Ascending aorta (tissue), 2 donors: ENCODE measurements at regions not wholly inside any gene's neighbourhood (a gene's known extent, or its start where the extent isn't known, plus 50 kb on each side); places are given as distances from the start of the nearest gene placed in this dataset.

Experiments
- DNase-seq, 2 donors: peaks; one replicate each; pipeline ENCODE4 v3.0.0-alpha.2; 2019; ENCODE audit warnings: low spot score in 2 of 2
- H3K27ac ChIP-seq, 2 donors: fragments of 200-600 bp; sonication (generic); one replicate each; pipeline ENCODE4 v1.5.1; 2016 to 2017; ENCODE audit warnings: mild to moderate bottlenecking in 1 of 2
- H3K27me3 ChIP-seq: fragments of 200-600 bp; sonication (generic); one replicate; pipeline ENCODE4 v1.5.1; 2017
- H3K36me3 ChIP-seq, 2 donors: fragments of 200-600 bp; sonication (generic); one replicate each; pipeline ENCODE4 v1.5.1; 2016
- H3K4me1 ChIP-seq, 2 donors: fragments of 200-600 bp; sonication (generic); one replicate each; pipeline ENCODE4 v1.5.1; 2016 to 2017; ENCODE audit warnings: mild to moderate bottlenecking in 1 of 2
- H3K4me3 ChIP-seq, 2 donors: fragments of 200-600 bp; sonication (generic); one replicate each; pipeline ENCODE4 v1.5.1; 2016 to 2017; ENCODE audit warnings: mild to moderate bottlenecking in 1 of 2
- H3K9me3 ChIP-seq, 2 donors: fragments of 200-600 bp; sonication (generic); one replicate each; pipeline ENCODE4 v1.5.1; 2016
- CTCF ChIP-seq, 3 experiments: fragments of 200-600 bp in 2 of 3; fragments of 450-650 bp in 1 of 3; sonication (generic) in 2 of 3; IDR thresholded peaks; one replicate each; pipeline ENCODE4 v1.5.1; 2016 to 2019; ENCODE audit warnings: antibody characterized with exemption in 3 of 3, mild to moderate bottlenecking in 1 of 3, moderate library complexity in 1 of 3
- intact Hi-C: fragments of 100-400 bp; cut with DNase I; formaldehyde crosslinking; loops from one replicate; pipeline ENCODE4 v1.15.1; 2023

GRCh38 chr20:22450537-22450936, 133.8 kb downstream of the FOXA2 start:
- no peak for TF ChIP-seq CTCF (IDR thresholded peaks at IDR 0.05)
- no peak for DNase-seq
- no peaks in the 10 kb centered on the region for H3K36me3 ChIP-seq
- no peak overlapping the region for H3K4me3 ChIP-seq
- intact Hi-C loops = no loop called here
- H3K27me3 ChIP-seq = no peaks in the 10 kb centered on the region
- H3K27ac ChIP-seq = no peak overlapping the region
- no peaks in the 10 kb centered on the region for H3K9me3 ChIP-seq
- H3K4me1 ChIP-seq = no peaks in the 10 kb centered on the region

GRCh38 chr20:22449188-22449973, 135.0 kb downstream of the FOXA2 start:
- H3K4me1 ChIP-seq = no peaks in the 10 kb centered on the region
- no peak overlapping the region for H3K27ac ChIP-seq
- H3K4me3 ChIP-seq = no peak overlapping the region
- no peaks in the 10 kb centered on the region for H3K27me3 ChIP-seq
- H3K36me3 ChIP-seq = no peaks in the 10 kb centered on the region
- DNase-seq = no peak
- intact Hi-C loops = no loop called here
- H3K9me3 ChIP-seq = no peaks in the 10 kb centered on the region
- no peak for TF ChIP-seq CTCF (IDR thresholded peaks at IDR 0.05)

- H3K4me3 ChIP-seq = no peak overlapping the region
- no peaks in the 10 kb centered on the region for H3K36me3 ChIP-seq
- TF ChIP-seq CTCF (IDR thresholded peaks at IDR 0.05) = no peak
- no peaks in the 10 kb centered on the region for H3K4me1 ChIP-seq
- intact Hi-C loops = no loop called here
- H3K9me3 ChIP-seq = no peaks in the 10 kb centered on the region
- no peak overlapping the region for H3K27ac ChIP-seq
- DNase-seq = no peak
- H3K27me3 ChIP-seq = no peaks in the 10 kb centered on the region
Observed at GRCh38 chr20:22447447-22447778, 137.0 kb downstream of the FOXA2 start.

GRCh38 chr20:22446613-22447446, 137.5 kb downstream of the FOXA2 start:
- intact Hi-C loops = no loop called here
- no peaks in the 10 kb centered on the region for H3K36me3 ChIP-seq
- H3K4me1 ChIP-seq = no peaks in the 10 kb centered on the region
- H3K27ac ChIP-seq = no peak overlapping the region
- TF ChIP-seq CTCF (IDR thresholded peaks at IDR 0.05) = no peak
- H3K9me3 ChIP-seq = no peaks in the 10 kb centered on the region
- no peak for DNase-seq
- H3K27me3 ChIP-seq = no peaks in the 10 kb centered on the region
- H3K4me3 ChIP-seq = no peak overlapping the region

- Histone ChIP-seq H3K4me3 (no peak overlapping the region), H3K27ac (no peak overlapping the region), H3K36me3 (no peaks in the 10 kb centered on the region), H3K27me3 (no peaks in the 10 kb centered on the region), H3K9me3 (no peaks in the 10 kb centered on the region), H3K4me1 (no peaks in the 10 kb centered on the region)
- no peak for DNase-seq
- TF ChIP-seq CTCF (IDR thresholded peaks at IDR 0.05) = no peak
- intact Hi-C loops = no loop called here
Observed at GRCh38 chr20:22442318-22442717, 142.1 kb downstream of the FOXA2 start.
